GM21619 (cell line): ENCODE measurements at regions not wholly inside any gene's neighbourhood (a gene's known extent, or its start where the extent isn't known, plus 50 kb on each side); places are given as distances from the start of the nearest gene placed in this dataset.

Source experiments
- ATAC-seq: cut with Tn5 transposase; IDR thresholded peaks from one replicate; pipeline ENCODE4 v1.9.1; 2021; ENCODE audit not compliant: unreplicated experiment

DNA sequence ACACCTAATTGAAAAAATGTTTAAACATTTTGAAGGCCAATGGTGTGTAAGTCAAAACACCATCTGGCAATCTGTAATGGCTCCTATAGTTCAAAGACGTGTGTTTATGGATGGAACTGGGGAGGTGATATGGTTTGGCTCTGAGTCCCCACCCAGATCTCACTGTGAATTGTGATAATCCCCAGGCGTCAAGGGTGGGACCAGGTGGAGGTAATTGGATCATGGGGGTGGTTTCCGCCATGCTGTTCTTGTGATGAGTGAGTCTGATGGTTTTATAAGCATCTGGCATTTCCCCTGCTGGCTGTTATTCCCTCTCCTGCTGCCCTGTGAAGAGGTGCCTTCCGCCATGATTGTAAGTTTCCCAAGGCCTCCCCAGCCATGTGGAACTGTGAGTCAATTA is 52.2 kb downstream of the ADRA2C start:
- no peak for ATAC-seq

DNA sequence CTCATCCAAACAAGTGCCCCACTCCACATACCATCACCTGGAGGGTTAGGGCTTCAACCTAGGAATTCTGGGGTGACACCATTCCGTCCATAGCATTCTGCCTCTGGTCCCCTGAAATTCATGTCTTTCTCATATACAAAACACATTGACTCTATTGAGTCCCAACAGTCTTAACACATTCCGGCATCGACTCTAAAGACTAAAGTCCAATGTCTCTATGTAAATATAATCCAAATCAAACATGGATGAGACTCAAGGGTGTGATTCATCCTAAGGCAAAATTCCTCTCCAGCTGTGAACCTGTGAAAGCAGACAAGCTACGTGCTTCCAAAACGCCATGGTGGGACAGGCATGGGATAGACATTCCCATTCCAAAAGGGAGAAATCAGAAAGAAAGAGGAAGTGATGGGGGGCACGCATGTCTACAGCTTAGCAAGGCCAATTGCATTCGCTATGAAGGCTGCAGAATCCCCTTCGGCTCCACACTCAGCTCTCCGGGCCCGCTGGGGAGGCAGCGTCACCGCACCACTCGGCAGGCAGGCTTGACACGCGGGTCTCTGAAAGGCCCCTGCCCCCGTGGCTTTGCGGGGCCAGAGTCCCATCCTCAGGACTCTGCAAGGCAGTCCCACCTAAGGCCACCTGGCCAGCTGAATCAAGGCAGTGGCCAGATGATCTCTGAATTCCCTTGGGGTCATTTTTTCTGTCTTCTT is 53.2 kb downstream of the ADRA2C start:
- no peak for ATAC-seq

DNA sequence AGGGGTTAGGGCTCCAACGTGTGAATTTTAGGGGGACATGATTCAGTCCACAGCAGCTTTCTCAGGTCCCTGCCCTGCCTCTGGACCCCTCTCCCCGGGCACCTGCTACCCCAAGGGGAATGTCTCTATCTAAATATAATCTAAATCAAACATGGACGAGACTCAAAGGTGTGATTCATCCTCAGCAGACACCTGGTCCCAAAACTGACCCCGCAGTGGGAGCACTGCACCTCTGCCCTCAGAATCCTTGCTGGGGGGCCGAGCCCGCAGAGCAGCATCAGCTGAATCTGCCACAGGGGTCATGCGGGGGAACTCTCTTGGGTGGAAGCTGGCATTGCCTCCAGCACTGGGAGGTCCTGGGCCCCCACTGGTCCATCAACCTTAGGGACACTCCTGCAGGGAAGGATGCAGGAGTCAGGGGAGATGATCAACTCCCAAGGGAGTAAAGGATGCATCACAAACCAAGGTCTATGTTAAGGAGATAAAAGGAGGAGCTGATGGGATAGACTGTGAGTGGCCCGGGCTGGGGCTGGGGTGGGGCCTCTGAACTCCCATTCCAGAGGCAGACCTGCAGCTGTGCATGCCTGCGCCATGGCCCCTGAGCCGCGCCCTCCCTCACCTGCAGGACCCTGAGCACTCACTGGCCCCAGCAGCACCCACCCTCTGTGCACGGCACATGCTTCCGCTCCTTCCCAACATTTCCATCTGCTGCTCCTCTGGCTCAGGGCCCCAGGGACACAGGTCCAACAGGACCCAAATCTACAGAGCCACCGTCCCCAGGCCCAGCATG is 54.0 kb downstream of the ADRA2C start:
- ATAC-seq: no peak

DNA sequence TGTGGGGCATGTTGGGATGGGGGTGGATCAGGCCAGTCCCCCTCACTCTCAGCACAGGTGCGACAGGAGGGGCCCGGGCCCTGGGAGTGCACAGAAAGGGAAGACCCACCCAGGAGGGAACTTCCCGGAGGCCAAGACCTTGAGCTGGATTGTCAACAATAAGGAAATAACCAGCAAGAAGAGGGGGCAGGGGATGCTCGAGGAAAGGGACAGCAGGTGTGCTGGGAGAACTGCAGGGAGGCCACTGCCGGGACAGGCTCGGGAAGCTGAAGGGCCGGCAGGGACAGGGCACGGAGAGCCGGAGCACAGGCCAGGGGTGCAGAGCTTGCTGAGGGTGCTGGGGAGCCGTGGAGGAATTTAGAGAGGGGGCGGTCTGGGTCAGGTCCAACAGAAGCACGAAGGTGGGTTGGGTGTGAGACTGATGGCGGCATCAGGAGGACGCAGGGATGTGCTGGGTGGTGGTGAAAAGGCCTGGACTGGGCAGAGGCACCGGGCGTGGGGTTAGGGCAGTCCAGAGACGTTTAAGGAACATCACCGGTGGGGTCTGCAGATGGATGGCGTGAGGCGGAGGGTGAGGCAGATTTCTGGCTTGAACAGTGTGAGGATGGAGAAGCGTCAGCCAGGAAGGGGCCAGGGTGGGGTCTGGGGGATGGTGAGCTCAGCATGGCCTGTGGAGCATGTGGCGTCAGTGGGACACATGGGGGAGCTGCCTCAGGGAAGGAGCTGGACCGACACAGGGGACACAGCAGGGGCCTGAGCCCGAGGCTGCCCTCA is 54.8 kb downstream of the ADRA2C start:
- ATAC-seq: no peak

DNA sequence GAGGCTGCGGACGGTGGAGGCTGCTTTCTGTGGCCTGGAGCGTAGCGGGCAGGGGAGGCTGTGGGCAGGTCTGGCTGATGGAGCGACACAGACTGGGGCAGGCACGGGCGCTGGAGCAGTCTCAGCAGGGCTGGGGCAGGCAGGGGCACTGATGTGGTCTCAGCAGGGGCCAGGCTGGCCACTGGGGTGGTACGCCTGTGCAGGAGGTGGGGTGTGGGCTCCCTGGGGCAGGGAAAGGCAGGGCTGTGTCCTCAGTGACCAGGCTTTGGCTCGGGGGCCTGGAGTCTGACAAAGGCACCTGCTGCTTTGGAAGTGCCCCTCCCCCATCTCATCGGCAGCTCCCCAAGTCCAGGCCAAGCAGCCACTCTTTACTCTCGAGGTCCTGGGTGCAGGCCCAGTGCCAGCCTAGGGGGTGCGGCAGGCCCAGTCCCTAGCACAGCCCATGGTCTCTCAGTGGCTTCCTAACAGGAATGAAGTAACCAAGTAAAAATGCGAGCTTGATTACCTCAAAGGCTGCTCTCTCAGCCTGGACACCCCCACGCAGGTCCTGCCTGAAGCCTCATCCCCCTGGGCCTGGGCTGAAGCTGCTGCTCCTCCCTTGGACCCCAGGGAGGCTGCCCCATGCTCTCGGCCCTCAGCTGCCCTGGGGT is 55.5 kb downstream of the ADRA2C start:
- ATAC-seq: no peak

DNA sequence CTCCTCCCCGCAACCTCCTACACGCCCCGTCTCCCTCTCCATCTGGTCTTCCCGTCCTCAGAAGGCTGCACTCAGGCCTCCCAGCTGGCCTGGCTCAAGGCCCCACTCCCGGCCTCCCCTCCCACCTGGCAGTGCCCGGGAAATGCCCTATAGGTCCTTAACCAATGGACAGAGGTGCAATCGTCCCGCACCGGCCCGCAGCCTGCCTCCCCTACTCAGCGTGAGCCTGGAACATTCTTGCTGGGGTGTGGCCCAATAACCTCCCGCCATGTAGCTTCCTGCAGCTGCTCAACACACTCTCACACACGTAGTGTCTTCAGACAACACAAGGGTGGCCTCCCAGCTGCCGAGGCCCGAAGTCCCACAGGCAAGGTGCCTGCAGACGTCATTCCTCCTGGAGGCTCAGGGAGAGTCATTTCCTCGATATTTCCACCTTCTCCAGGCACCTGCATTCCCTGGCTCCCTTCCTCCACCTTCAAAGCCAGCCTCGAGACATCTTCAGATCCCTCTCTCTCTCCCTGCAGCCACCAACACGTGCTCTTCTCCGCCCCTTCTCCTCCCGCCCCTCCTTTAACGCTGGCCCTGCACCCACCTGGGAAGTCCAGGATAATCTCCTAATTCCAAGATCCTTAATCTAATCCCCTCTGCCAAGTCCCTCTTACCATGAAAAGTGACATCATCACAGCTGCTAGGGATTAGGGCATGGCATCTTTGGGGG is 56.2 kb downstream of the ADRA2C start:
- ATAC-seq: no peak

DNA sequence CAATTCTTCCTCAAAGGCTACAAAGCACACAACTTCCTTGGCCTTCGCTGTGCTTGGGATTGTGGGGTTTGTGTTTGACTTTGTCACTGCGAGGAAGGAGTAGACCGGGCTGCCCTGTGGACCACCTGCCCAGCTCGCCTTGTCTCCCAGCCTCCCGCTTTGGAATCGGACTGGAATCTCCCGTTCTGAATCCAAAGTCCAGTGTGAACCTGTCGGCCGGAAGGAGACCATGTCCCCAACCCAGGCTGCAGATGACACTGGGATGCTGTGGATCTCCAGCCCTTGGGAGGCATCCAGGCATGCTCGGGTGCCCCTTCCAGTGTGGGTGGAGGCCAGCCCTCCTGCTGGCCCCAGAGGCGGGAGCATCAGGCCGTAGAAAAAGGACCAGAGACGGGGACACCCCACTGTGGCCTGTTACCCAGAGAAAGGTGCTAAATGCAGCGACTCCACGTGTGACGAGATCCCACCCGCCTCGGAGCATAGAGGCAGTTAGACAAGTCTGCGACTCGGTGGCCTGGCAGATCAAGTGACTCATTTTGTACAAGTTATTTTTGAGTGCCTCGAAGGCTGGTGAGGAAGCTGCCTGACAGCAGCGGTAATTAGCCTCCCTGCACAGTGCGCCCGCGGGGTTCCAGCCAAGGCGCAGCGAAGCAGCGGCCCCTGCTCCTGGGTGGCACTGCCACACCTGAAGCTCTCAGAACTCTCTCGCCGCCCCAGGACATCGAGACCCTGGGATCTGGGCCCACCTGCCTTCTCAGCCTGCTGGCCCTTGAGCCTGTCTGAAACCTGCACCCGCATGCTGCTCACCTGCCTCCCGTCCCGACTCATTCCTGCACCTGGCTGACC is 57.5 kb downstream of the ADRA2C start:
- ATAC-seq: no peak

DNA sequence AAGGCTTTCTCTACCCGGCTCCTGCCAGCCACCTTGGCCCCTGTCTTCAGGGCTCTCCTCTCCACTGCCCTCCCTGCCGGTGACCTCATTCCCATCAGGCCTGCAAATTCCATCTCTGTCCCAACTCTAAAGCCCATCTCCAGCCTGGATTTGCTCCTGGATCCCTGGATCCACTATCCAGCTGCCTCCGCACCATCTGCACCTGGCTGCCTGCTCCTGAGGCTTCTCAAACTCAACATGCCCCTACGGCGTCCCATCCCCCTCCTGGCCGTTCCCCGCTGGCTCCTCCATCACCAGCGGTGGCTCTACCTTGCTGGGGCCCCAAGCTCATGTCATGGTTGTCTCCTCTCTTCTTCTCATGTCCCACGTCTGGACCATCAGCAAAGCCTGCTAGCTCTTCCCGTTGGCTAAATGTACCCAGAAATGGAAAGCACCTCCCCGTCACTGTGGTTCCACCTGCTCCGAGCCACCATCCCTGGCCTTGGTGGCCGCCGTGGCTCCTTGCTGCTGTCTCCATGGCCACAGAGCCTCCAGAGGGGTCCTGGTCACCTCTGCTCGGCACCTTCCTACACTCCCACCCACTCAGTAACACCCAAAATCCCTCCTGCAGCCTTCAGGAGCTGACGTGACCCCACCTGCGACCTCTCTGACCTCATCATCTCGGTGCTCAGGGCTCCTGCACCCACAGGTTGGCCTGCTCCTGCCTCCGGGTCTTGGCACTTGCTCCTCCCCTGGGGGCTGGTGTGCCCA is 58.5 kb downstream of the ADRA2C start:
- ATAC-seq: no peak

DNA sequence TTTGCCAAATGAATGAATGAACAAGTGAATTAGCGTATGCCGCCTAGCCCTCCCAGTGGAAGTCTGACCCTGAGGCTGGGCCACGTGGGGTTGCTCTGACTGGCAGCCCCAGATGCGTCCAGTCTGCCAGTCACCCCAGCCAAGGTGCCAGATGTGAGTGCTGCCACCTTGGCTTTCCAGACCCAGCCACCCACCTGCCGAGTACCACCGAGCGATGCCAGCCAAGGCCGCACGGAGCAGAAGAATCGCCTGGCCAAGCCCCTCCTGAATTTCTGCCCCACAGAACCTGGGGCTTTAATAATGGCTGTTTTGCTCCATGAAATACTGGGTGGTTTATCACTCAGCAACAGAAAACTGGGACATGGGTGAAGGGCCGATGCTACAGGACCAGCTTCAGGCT is 59.3 kb downstream of the ADRA2C start:
- ATAC-seq: no peak

DNA sequence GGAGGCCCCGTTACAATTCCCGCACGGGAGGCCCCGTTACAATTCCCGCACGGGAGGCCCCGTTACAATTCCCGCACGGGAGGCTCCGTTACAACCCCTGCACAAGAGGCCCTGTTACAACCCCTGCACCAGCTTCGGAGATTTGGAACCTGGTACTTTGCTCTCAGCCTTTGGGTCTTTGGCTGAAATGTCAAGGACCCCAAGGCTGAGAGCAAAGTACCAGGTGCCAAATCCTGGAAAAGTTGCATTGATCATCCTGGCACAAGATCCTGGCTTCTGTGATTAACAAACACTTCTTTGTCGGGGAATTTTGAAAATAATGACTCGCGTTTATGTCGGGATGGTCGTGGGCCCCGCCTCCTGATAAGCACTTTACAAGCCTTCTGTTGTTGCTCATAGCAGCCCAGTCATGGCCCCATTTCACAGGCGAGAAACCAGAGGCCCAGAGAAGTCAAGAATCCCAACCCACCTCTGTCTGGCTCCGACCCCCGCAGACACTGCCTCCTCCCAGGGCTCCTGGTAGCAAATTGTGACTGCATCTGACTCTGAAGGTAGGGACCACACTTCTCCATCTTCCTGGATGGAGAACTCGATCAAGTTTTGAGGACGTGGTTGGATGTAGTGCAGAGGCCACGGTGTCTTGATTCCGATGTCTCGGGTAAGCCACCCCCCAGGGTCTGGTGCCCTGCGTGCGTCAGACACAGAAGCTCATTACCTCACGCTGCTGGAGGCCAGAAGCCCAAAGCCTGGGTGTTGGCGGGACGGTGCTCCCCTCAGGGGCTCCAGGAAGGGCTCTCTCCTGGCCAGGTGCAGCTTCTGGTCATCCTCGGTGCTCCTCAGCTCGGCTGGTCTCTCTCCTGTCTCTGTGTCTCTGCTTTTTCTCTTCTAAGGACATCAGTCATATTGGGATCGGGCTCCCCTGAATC is 60.3 kb downstream of the ADRA2C start:
- ATAC-seq: no peak

DNA sequence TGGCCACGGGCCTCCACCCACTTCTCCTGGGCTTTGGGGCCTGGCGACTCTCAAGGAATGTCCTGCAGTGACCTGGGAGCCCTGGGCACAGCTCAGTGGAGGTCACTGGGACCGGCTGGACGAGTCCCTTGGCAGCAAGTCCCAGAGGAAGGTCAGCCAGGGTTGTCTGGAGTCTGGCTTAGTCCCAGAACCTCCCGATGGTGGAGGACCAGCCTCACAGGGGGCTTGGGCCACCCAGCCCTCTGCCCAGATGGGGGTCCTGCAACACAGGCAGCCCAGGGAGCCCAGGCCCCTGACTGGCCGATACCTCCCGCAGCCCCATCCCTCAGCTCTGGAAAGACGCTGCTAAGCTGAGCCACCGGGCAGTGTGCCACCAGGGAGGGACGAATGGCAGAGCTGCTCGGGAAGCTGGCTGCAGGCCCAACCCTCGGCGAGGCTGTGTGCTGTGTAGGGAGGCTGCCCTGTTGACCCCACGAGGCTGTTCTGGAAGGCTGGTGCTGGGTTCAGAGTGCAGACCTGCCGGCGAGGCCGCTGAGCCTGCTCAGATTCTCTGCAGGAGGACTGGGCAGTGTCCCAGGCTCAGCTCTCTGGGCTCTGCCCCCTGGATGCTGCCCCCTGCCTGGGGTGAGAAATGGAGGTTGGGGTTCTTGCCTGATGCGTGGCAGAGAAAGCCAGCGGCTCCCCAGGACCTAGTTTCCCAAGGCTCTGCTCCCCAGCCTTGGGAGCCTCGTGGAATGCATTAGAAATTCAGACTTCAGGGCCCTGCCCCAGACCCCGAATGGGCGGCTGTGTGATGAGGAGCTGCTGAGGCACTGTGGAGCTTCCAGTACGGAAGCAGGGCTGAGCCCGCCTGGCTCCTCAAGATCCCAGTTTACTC is 61.7 kb downstream of the ADRA2C start:
- no peak for ATAC-seq

DNA sequence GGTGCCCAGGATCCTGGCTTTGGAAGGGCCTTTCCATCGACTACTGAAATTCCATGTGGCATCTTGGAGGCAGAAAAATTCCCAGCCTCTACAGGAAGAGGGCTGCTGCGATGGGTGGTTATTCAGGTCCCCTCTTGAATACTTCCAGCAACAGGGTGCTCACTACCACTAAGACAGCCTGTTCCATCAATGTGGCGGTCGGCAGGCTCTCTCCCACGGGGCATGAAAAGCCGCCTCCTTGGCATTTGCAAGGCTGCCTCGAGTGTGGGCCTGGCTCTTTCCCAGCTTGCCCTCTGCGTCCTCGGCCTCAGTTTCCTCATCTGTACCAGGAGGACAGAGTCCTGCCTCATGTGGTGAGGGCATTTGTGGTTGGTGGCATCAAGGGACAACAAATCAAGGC is 62.4 kb downstream of the ADRA2C start:
- ATAC-seq: no peak

DNA sequence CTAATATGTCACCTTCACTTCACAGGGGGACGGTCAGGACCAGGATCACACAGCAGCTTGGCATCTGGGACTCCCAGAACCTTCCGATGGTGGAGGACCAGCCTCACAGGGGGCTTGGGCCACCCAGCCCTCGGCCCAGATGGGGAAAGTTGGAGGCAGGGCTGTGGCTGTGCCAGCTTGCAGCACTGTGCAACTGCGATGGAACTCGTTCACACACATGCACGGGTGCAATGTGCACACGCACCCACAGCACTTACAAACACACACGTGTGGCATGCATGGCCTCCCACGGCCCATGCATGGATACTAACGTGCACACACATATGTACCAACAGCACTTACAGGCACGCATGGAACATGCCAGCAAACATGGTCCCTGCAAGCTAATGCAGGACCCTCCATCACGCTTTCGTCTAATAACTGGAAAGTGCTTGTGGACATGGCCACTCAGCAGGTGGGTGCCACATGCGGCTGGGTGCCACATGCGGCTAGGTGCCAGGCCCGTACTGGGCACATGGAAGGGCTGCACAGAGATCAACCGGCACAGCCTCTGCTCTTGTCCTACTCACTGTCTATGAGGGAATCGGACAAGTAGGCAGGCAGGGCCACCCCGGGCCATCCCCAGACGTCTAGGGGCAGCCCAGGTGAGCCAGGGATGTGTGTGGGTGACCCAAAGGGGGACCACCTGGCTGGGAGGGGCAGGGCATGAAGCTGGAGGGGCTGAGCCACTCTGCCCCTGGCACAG is 63.2 kb downstream of the ADRA2C start:
- ATAC-seq: no peak

DNA sequence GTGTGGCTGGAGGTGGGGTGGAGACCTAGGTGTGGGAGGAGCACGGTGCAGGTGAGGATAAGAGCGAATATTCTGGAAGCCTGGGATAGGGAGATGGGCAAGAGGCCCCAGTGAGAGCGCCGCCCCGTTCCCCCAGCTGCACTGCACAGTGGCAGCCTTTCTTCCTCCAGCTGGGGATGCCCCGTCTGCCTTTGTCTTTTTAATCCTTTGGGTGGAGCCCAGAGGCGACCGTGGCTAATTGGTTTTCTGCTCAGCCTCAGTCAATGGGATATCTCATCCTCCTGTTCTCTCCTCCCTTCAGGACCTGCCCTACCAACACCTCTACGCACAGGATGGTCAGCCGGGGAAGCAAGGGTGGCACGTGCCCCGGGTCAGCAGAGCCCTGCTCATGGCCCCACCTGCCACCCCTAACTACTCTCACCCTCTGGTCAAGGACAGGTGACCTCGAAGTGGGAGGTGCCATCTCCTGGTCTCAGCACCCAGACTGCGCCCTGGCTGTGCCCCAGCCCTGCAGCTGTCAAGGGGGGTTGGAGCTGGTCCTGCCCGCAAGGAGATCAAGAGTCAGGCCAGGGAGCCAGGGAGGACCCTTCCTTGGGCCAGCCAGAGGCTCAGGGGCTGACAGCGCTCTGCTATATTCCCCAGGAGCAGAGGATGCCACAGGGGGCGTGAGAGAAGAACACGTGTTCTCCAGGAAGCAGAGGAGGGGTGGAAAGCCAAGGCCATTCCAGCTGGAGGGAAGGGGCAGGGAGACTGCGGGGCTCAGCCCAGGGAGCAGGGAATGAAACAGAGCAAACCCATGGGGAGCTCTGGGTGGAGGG is 64.0 kb downstream of the ADRA2C start:
- no peak for ATAC-seq

DNA sequence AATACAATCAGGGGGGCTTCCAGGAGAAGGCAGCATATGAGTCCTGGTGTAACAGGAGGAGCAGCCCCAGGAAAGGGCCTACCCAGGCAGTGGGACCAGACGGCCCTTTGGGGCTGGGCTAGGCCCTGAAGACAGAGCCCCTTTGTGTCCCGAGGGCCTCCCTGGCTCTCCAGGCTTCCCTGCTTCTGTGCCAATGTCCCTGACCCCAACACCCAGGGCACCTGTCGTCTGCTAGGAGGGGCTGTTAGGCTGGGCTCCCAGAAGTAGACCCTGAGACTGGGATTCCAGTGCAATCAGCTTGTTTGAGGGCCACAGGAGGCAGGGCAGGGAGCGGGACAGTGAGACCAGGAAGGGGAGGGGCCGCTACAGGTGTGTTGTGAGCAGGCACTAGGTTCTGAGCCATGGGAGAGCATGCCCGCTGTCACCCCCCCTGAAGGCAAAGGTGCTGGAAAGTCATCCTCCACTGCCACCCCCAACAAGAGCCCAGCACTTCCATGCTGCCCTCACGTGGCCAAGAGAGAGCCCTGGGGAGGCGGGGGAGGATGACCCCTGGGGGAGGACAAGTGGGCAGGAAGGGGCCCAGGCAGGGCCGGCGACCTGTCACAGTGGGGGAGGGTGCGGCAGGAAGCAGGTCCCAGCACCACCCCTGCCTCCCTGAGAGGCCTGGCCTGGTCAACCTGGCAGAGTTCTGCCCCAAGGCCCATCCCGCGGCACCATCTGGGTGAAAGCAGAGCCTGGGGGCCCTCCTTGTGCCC is 64.8 kb downstream of the ADRA2C start:
- no peak for ATAC-seq
